ENCODE measurements at regions not wholly inside any gene's neighbourhood (a gene's known extent, or its start where the extent isn't known, plus 50 kb on each side); places are given as distances from the start of the nearest gene placed in this dataset.

- TF ChIP-seq ZNF281 (CRISPR knock-in tag; IDR thresholded peaks at IDR 0.05) (no peak), ZNF423 (CRISPR knock-in tag; IDR thresholded peaks at IDR 0.05) (no peak), MLX (CRISPR knock-in tag; IDR thresholded peaks at IDR 0.05) (no peak), NR3C1 (CRISPR knock-in tag; conservative IDR thresholded peaks at IDR 0.05; ENCODE audit: low read depth) (no peak), KAT7 (CRISPR knock-in tag; IDR thresholded peaks at IDR 0.05; ENCODE audit: borderline replicate concordance) (no peak), EMX1 (CRISPR knock-in tag; IDR thresholded peaks at IDR 0.05) (no peak)
Measured at GRCh38 chr13:60318186-60318585, 78.8 kb upstream of the TDRD3 start (continued).

- no peaks in the 10 kb centered on the region for H3K27me3 Mint-ChIP-seq (ENCODE audit: low read depth)
- ChIA-PET POLR2A (no interaction called here), CTCF (no interaction called here)
- no peak overlapping the region for H3K27ac Mint-ChIP-seq
- H3K36me3 Mint-ChIP-seq, result no peaks in the 10 kb centered on the region
- 0 out of 2 replicates have a peak, but pooled peaks cover 3% of the 10 kb centered on the region for H3K9me3 Mint-ChIP-seq
- no peak overlapping the region for H3K4me3 Mint-ChIP-seq
- H3K4me1 Mint-ChIP-seq, result peaks cover under 1% of the 10 kb centered on the region
- DNase-seq (ENCODE audit: low spot score), result no peak
- ATAC-seq, result no peak
- TF ChIP-seq USF1 (CRISPR knock-in tag; IDR thresholded peaks at IDR 0.05) (no peak), ZBTB21 (CRISPR knock-in tag; IDR thresholded peaks at IDR 0.05; ENCODE audit: borderline replicate concordance) (no peak), TEAD1 (CRISPR knock-in tag; IDR thresholded peaks at IDR 0.05) (no peak), ZBTB43 (CRISPR knock-in tag; IDR thresholded peaks at IDR 0.05) (no peak), SMAD4 (CRISPR knock-in tag; IDR thresholded peaks at IDR 0.05) (no peak), E2F1 (CRISPR knock-in tag; IDR thresholded peaks at IDR 0.05) (no peak), OVOL2 (CRISPR knock-in tag; IDR thresholded peaks at IDR 0.05; ENCODE audit: borderline replicate concordance) (no peak), IRF2 (CRISPR knock-in tag; IDR thresholded peaks at IDR 0.05; ENCODE audit: borderline replicate concordance, low read depth) (no peak), ETV6 (CRISPR knock-in tag; IDR thresholded peaks at IDR 0.05) (no peak), GTF2I (CRISPR knock-in tag; conservative IDR thresholded peaks at IDR 0.05) (no peak), ZNF532 (CRISPR knock-in tag; IDR thresholded peaks at IDR 0.05; ENCODE audit: borderline replicate concordance) (no peak), IRF1 (CRISPR knock-in tag; IDR thresholded peaks at IDR 0.05) (no peak), RELA (CRISPR knock-in tag; IDR thresholded peaks at IDR 0.05; ENCODE audit: borderline replicate concordance) (no peak), FOXK1 (CRISPR knock-in tag; IDR thresholded peaks at IDR 0.05) (no peak), PRDM15 (CRISPR knock-in tag; IDR thresholded peaks at IDR 0.05) (no peak), NR1H2 (CRISPR knock-in tag; IDR thresholded peaks at IDR 0.05) (no peak)
Measured at GRCh38 chr13:60324131-60324530, 72.9 kb upstream of the TDRD3 start.
